Gastrocnemius medialis (tissue), 4 donors: ENCODE measurements at regions not wholly inside any gene's neighbourhood (a gene's known extent, or its start where the extent isn't known, plus 50 kb on each side); places are given as distances from the start of the nearest gene placed in this dataset.

Experiments
- POLR2A ChIP-seq, 2 donors: fragments of 450-650 bp; IDR thresholded peaks; one replicate each; pipeline ENCODE4 v1.6.1; 2017; ENCODE audit warnings: antibody characterized with exemption in 2 of 2, mild to moderate bottlenecking in 2 of 2, moderate library complexity in 2 of 2
- TF ChIP-seq, protein P1 (sequence below), 5 experiments: fragments of 450-650 bp in 3 of 5; fragments of 200-600 bp in 2 of 5; sonication (generic) in 2 of 5; IDR thresholded peaks in 4 of 5; conservative IDR thresholded peaks in 1 of 5; 1 replicate in 4 of 5; 2 replicates in 1 of 5; pipeline ENCODE4 v1.5.1; 2016 to 2019; ENCODE audit warnings: antibody characterized with exemption in 5 of 5, mild to moderate bottlenecking in 3 of 5, moderate library complexity in 3 of 5

DNA sequence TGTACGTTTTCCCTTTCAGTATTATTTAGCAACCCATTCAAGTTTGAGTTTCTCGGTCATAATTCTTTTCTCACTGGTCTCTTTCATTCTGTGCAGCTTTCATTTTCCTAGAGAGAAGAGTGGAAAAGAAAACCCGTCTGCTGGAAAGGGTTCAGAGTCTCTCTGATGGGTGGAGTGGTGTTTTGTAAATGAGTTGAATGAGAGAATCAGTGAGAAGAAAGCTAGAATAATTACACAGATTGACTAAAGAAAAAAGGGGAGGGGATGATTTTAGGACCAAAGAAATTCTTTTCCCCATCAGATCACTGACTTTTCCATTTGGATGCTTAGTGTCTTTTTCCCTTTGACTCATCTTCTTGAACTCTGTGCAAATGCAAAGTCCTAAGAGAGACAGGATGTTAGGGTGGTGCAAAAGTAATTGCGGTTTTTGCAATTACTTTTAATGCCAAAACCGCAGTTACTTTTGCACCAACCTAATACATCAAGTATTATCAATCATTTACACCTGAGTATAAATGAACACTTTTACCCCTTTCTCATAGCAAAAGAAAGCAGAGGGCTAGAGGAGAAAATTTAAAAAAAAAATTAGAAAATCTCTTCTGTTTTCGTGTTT is 242.1 kb upstream of the SP4 start:
- TF ChIP-seq, protein P1, sequence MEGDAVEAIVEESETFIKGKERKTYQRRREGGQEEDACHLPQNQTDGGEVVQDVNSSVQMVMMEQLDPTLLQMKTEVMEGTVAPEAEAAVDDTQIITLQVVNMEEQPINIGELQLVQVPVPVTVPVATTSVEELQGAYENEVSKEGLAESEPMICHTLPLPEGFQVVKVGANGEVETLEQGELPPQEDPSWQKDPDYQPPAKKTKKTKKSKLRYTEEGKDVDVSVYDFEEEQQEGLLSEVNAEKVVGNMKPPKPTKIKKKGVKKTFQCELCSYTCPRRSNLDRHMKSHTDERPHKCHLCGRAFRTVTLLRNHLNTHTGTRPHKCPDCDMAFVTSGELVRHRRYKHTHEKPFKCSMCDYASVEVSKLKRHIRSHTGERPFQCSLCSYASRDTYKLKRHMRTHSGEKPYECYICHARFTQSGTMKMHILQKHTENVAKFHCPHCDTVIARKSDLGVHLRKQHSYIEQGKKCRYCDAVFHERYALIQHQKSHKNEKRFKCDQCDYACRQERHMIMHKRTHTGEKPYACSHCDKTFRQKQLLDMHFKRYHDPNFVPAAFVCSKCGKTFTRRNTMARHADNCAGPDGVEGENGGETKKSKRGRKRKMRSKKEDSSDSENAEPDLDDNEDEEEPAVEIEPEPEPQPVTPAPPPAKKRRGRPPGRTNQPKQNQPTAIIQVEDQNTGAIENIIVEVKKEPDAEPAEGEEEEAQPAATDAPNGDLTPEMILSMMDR (IDR thresholded peaks at IDR 0.05 in 4 of 5, conservative IDR thresholded peaks at IDR 0.05 in 1 of 5) = no peak
- TF ChIP-seq POLR2A (IDR thresholded peaks at IDR 0.05) = no peak
